Activated naive CD4-positive, alpha-beta T cell treated with anti-CD3 and anti-CD28 coated beads, Interleukin-2, amount 10 ng/mL, durations not matched to agents 7 days and 5 days (primary cell): ENCODE measurements at regions not wholly inside any gene's neighbourhood (a gene's known extent, or its start where the extent isn't known, plus 50 kb on each side); places are given as distances from the start of the nearest gene placed in this dataset.
"Not testable (repeated sequence)": the region's sequence is repeated elsewhere in the genome, so short reads cannot be mapped to it uniquely, and the experiment has no call there.

Experiments used
- CTCF ChIA-PET: fragments of 350-600 bp; sonication (Branson Sonifier 250); formaldehyde crosslinking; loops from one replicate; lab custom pipeline; 2021; ENCODE audit warnings: antibody characterized with exemption; lab: Charles Lee
- DNase-seq: peaks from one replicate; pipeline ENCODE4 v3.0.0-alpha.2; 2020
- H3K27ac Mint-ChIP-seq: one replicate; pipeline ENCODE4 v1.8.0; 2021; ENCODE audit warnings: mild to moderate bottlenecking, moderate library complexity, mixed read lengths
- H3K27me3 Mint-ChIP-seq: one replicate; pipeline ENCODE4 v1.8.0; 2021; ENCODE audit warnings: mild to moderate bottlenecking, mixed read lengths
- H3K36me3 Mint-ChIP-seq: one replicate; pipeline ENCODE4 v1.8.0; 2021; ENCODE audit warnings: mixed read lengths
- H3K4me1 Mint-ChIP-seq: one replicate; pipeline ENCODE4 v1.8.0; 2021; ENCODE audit warnings: mixed read lengths
- H3K4me3 Mint-ChIP-seq: one replicate; pipeline ENCODE4 v1.8.0; 2021; ENCODE audit warnings: mild to moderate bottlenecking, moderate library complexity, mixed read lengths
- H3K9me3 Mint-ChIP-seq: one replicate; pipeline ENCODE4 v1.8.0; 2021; ENCODE audit warnings: mixed read lengths

- DNase-seq = no peak
- H3K36me3 Mint-ChIP-seq = no peaks in the 10 kb centered on the region
- H3K4me3 Mint-ChIP-seq = no peak overlapping the region
- H3K9me3 Mint-ChIP-seq = peaks cover 15% of the 10 kb centered on the region
- CTCF ChIA-PET = no interaction called here
- no peak overlapping the region for H3K27ac Mint-ChIP-seq
- no peaks in the 10 kb centered on the region for H3K27me3 Mint-ChIP-seq
- H3K4me1 Mint-ChIP-seq = no peaks in the 10 kb centered on the region
Observed at GRCh38 chr4:19167311-19167710, 1084.4 kb upstream of the SLIT2 start.

- Mint-ChIP-seq H3K9me3 (peaks cover 13% of the 10 kb centered on the region), H3K27ac (no peak overlapping the region), H3K27me3 (no peaks in the 10 kb centered on the region), H3K36me3 (no peaks in the 10 kb centered on the region), H3K4me1 (no peaks in the 10 kb centered on the region), H3K4me3 (no peak overlapping the region)
- CTCF ChIA-PET = no interaction called here
- no peak for DNase-seq
Observed at GRCh38 chr4:19164334-19164733, 1087.4 kb upstream of the SLIT2 start.

GRCh38 chr4:19159874-19160273 lies 1091.8 kb upstream of the SLIT2 start:
- CTCF ChIA-PET = no interaction called here
- Mint-ChIP-seq H3K4me1 (no peaks in the 10 kb centered on the region), H3K27ac (no peak overlapping the region), H3K36me3 (no peaks in the 10 kb centered on the region), H3K9me3 (peaks cover 25% of the 10 kb centered on the region), H3K27me3 (no peaks in the 10 kb centered on the region), H3K4me3 (no peak overlapping the region)
- no peak for DNase-seq

- Mint-ChIP-seq H3K27ac (no peak overlapping the region), H3K27me3 (no peaks in the 10 kb centered on the region), H3K9me3 (peaks cover 24% of the 10 kb centered on the region), H3K4me1 (no peaks in the 10 kb centered on the region), H3K36me3 (no peaks in the 10 kb centered on the region), H3K4me3 (no peak overlapping the region)
- CTCF ChIA-PET = no interaction called here
- no peak for DNase-seq
Observed at GRCh38 chr4:19158107-19158809, 1093.4 kb upstream of the SLIT2 start.

GRCh38 chr4:19156786-19157185 lies 1094.9 kb upstream of the SLIT2 start:
- no peak for DNase-seq
- Mint-ChIP-seq H3K36me3 (no peaks in the 10 kb centered on the region), H3K4me1 (no peaks in the 10 kb centered on the region), H3K4me3 (no peak overlapping the region), H3K27me3 (no peaks in the 10 kb centered on the region), H3K9me3 (peaks cover 26% of the 10 kb centered on the region), H3K27ac (no peak overlapping the region)
- CTCF ChIA-PET = no interaction called here

- H3K27me3 Mint-ChIP-seq = no peaks in the 10 kb centered on the region
- peaks cover 26% of the 10 kb centered on the region for H3K9me3 Mint-ChIP-seq
- no peaks in the 10 kb centered on the region for H3K4me1 Mint-ChIP-seq
- no peak for DNase-seq
- CTCF ChIA-PET = no interaction called here
- H3K4me3 Mint-ChIP-seq = no peak overlapping the region
- no peak overlapping the region for H3K27ac Mint-ChIP-seq
- H3K36me3 Mint-ChIP-seq = no peaks in the 10 kb centered on the region
Observed at GRCh38 chr4:19155568-19155967, 1096.1 kb upstream of the SLIT2 start.

GRCh38 chr4:19154267-19154666 lies 1097.4 kb upstream of the SLIT2 start:
- H3K4me1 Mint-ChIP-seq, DNase-seq, H3K27me3 Mint-ChIP-seq, H3K36me3 Mint-ChIP-seq, H3K4me3 Mint-ChIP-seq, CTCF ChIA-PET, H3K27ac Mint-ChIP-seq: not testable (repeated sequence)
- peaks cover 26% of the 10 kb centered on the region for H3K9me3 Mint-ChIP-seq

- Mint-ChIP-seq H3K36me3 (no peaks in the 10 kb centered on the region), H3K9me3 (peaks cover 23% of the 10 kb centered on the region), H3K27me3 (no peaks in the 10 kb centered on the region), H3K27ac (no peak overlapping the region), H3K4me1 (no peaks in the 10 kb centered on the region), H3K4me3 (no peak overlapping the region)
- CTCF ChIA-PET = no interaction called here
- no peak for DNase-seq
Observed at GRCh38 chr4:19152264-19152663, 1099.4 kb upstream of the SLIT2 start.

GRCh38 chr4:19151684-19152083 lies 1100.0 kb upstream of the SLIT2 start:
- no peak overlapping the region for H3K27ac Mint-ChIP-seq
- peaks cover 23% of the 10 kb centered on the region for H3K9me3 Mint-ChIP-seq
- no peak for DNase-seq
- no peaks in the 10 kb centered on the region for H3K4me1 Mint-ChIP-seq
- no peak overlapping the region for H3K4me3 Mint-ChIP-seq
- CTCF ChIA-PET = no interaction called here
- H3K36me3 Mint-ChIP-seq = no peaks in the 10 kb centered on the region
- no peaks in the 10 kb centered on the region for H3K27me3 Mint-ChIP-seq

GRCh38 chr4:19146038-19146437 lies 1105.7 kb upstream of the SLIT2 start:
- Mint-ChIP-seq H3K27ac (no peak overlapping the region), H3K27me3 (no peaks in the 10 kb centered on the region), H3K36me3 (no peaks in the 10 kb centered on the region), H3K9me3 (peaks cover 5% of the 10 kb centered on the region), H3K4me3 (no peak overlapping the region), H3K4me1 (no peaks in the 10 kb centered on the region)
- DNase-seq = no peak
- CTCF ChIA-PET = no interaction called here

GRCh38 chr4:19135895-19136633 lies 1114.5 kb upstream of the LCORL start:
- CTCF ChIA-PET = no interaction called here
- Mint-ChIP-seq H3K9me3 (no peaks in the 10 kb centered on the region), H3K4me3 (no peak overlapping the region), H3K4me1 (no peaks in the 10 kb centered on the region), H3K27me3 (no peaks in the 10 kb centered on the region), H3K36me3 (no peaks in the 10 kb centered on the region), H3K27ac (no peak overlapping the region)
- DNase-seq = no peak

GRCh38 chr4:19134685-19135084 lies 1113.1 kb upstream of the LCORL start:
- CTCF ChIA-PET = no interaction called here
- H3K4me3 Mint-ChIP-seq = no peak overlapping the region
- DNase-seq = no peak
- H3K4me1 Mint-ChIP-seq = no peaks in the 10 kb centered on the region
- H3K9me3 Mint-ChIP-seq = no peaks in the 10 kb centered on the region
- H3K27me3 Mint-ChIP-seq = no peaks in the 10 kb centered on the region
- no peaks in the 10 kb centered on the region for H3K36me3 Mint-ChIP-seq
- no peak overlapping the region for H3K27ac Mint-ChIP-seq

- H3K4me1 Mint-ChIP-seq = no peaks in the 10 kb centered on the region
- H3K27ac Mint-ChIP-seq = no peak overlapping the region
- CTCF ChIA-PET = no interaction called here
- no peak overlapping the region for H3K4me3 Mint-ChIP-seq
- no peaks in the 10 kb centered on the region for H3K27me3 Mint-ChIP-seq
- DNase-seq = no peak
- no peaks in the 10 kb centered on the region for H3K9me3 Mint-ChIP-seq
- no peaks in the 10 kb centered on the region for H3K36me3 Mint-ChIP-seq
Observed at GRCh38 chr4:19133315-19133714, 1111.8 kb upstream of the LCORL start.

- no peaks in the 10 kb centered on the region for H3K36me3 Mint-ChIP-seq
- peaks cover 2% of the 10 kb centered on the region for H3K9me3 Mint-ChIP-seq
- CTCF ChIA-PET = no interaction called here
- H3K4me3 Mint-ChIP-seq = no peak overlapping the region
- no peak overlapping the region for H3K27ac Mint-ChIP-seq
- no peak for DNase-seq
- no peaks in the 10 kb centered on the region for H3K4me1 Mint-ChIP-seq
- H3K27me3 Mint-ChIP-seq = no peaks in the 10 kb centered on the region
Observed at GRCh38 chr4:19130866-19131265, 1109.3 kb upstream of the LCORL start.

GRCh38 chr4:19128176-19128575 lies 1106.6 kb upstream of the LCORL start:
- Mint-ChIP-seq H3K27me3 (no peaks in the 10 kb centered on the region), H3K27ac (no peak overlapping the region), H3K4me3 (no peak overlapping the region), H3K36me3 (no peaks in the 10 kb centered on the region), H3K9me3 (peaks cover 2% of the 10 kb centered on the region), H3K4me1 (no peaks in the 10 kb centered on the region)
- CTCF ChIA-PET = no interaction called here
- DNase-seq = no peak
